HG02840 (cell line): ENCODE measurements at regions not wholly inside any gene's neighbourhood (a gene's known extent, or its start where the extent isn't known, plus 50 kb on each side); places are given as distances from the start of the nearest gene placed in this dataset.

Source experiments
- ATAC-seq: cut with Tn5 transposase; IDR thresholded peaks from one replicate; pipeline ENCODE4 v1.9.1; 2021; ENCODE audit warnings: mild to moderate bottlenecking, moderate library complexity, moderate number of reproducible peaks; ENCODE audit not compliant: unreplicated experiment, low FRiP score

DNA sequence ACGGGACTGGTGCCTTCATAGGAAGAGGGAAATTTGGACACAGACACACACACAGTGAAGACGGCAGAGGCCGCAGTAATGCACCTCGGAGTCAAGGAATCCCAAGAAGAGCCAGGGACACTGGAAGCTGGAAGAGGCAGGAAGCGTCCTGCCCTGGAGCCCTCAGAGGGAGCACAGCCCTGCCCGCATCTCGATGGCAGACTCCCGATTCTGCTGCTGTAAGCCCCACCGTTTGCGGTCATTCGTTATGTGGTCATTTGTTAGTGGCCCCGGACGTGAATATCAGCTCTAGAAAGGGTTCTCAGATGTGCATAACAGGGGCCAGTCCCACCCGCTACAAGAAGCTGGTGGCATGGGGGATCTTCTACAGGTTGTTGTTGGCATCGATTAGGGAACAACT lies 316.6 kb downstream of the FOXL1 start:
- ATAC-seq: no peak

DNA sequence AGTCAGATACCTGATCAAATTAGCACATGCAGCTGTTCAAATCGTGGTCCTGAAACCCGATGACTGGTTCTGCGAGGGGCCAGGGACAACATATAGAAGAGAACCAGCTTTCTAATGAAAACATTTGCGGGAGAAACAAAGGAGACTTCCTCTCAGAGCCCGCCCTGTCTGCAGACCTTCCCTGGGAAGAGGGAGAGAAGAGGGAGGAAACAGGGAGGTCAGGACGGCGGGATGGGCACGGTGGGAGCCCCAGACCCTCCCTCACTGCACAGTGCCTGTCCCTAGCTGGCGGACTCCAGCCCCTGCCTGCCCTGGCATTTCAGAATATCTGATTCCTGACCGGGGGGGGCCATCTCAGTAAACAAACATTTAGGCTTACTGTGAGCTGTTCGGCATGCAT lies 317.3 kb downstream of the FOXL1 start:
- ATAC-seq: no peak

DNA sequence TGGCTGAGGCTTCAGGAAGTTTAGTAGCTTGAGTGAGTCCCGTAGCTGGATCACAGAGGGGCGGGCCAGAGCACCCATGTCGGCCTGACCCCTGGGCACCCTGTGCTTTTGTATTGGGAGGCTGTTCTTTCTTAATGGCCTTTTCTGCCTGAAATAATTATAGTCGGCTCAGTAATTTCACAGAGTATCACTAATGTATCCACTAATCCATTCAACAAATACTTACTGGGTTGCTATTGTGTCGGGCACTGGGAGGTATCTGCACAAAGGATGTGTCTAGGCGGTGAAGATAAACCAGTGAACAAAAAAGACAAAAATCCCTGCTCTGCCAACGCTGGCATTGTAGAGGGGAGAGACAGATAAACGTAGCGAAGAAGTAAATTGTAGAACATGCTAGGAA lies 318.6 kb downstream of the FOXL1 start:
- no peak for ATAC-seq

DNA sequence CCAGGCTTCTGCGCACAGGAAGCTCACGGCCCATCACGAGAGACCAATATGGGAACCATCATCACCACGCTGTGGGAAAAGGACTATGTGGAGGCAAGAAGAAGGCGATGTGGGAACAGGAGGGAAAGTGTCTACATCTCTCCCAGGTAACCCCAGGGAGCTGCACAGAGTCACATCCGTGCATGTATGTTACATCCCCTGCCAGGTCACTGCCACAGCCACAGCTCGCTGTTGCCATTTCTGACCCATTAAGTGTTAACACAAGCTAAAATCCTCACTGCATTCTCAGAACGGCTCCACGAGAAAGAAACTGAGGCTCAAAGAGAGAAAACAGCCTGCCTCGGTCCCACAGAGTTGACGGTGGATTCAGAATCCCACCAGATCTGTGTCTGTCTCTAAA lies 319.1 kb downstream of the FOXL1 start:
- ATAC-seq: no peak

DNA sequence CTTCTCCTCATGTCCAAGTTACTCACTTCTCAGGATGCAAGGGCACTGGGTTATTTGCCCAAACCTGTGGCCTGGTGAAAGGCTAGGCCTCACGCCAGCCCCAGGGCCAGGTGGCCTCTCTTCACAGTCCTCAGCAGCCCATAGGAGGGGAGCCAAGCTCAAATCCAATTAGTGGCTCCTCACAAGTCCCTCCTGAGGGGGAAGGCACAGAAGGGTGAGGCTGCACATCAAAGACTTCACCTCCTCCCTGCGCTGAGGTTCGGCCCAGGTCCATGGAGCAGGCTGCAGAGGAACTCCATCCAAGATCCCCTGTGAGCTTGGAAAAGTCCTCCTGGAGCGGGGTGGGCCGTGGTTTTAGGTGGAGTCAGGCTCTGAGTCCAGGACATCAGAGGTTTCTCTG lies 320.0 kb downstream of the FOXL1 start:
- ATAC-seq: no peak

DNA sequence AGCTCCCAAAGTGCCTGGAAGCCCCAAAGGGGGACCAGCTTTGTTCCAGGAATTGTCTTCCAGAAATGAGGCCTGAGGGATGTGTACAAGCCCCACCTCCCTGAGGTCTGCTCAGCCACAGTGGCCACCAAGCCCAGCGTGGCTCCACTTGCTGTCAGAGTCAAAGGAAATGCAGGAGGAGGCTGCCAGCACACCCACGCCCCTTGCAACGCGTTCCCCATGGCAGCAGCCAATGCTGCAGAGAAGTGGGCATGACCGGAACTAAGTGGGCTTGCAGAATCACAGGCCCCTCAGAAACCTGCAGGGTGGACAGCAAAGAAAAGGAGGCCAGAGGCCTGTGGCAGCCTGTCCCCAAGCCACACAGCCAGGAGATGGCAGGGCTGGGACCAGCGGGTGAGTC lies 320.8 kb downstream of the FOXL1 start:
- ATAC-seq: no peak

DNA sequence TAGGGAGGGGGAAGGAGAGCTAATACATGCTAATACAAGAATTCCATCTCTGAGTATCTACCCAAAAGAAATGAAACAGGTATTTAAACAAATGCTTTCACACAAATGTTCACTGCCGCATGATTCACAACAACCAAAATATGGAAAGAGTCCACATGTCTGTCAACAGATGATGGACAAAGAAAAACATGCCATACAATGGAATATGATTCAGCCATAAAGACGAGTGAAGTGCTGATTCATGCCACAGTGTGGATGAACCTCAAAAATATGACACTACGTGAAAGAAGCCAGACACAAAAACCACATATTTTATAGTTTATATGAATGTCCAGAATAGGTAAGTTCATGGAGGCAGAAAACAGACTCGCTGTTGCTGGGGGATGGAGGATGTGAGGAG lies 321.4 kb downstream of the FOXL1 start:
- no peak for ATAC-seq

DNA sequence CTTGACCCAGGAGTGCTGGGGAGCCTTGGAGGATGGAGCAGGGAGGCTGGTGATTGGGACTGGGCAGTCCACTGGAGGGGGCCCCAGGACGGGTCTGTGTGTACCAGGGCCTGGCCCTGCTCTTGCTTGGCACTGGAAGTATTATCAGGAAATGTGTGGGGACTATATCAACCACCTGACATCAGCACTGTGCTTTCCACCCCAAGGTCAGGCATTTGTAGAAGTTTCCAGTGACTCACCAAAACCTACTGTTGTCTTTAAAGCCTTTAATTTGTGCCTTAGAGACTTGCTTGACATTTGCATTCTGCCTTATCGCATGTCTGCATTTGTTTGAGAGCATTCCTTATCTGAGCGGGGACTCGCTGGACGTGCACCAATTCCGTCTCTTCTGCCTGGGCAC lies 323.1 kb downstream of the FOXL1 start:
- no peak for ATAC-seq

DNA sequence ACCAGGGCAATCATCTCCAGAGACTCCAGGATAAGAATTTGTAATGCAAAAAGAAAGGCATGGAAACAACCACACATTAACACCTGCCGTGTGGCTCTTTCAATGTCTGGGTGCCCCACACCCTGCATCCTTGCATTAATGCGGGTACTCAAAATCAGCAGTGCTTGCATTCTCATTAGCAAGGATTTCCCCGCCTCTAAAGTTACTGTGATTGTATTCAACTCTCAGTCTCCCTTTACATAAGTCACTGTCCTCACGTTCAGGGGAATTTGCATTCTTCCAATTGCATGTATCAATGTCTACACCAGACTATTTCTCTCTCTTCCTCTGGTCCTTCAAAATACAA lies 324.3 kb downstream of the FOXL1 start:
- no peak for ATAC-seq

DNA sequence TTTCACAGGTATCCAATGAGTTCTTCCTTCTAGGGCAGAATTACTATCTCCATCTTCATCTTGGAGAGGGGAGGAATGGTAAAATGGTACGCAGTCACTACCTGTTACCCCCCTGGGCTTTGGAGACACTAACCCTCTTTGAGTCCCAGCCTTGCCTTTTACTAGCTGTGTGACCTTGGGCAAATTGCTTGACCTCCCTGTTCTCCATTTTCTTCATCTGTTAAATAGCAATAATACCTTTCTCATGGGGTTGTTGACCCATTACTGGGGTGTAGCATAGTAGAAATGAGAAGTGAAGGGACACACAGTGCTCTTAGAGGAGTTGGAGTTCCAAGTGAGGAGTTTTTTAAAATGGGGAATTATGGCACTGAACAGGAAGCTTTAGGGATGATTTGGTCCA lies 324.7 kb downstream of the FOXL1 start:
- no peak for ATAC-seq

DNA sequence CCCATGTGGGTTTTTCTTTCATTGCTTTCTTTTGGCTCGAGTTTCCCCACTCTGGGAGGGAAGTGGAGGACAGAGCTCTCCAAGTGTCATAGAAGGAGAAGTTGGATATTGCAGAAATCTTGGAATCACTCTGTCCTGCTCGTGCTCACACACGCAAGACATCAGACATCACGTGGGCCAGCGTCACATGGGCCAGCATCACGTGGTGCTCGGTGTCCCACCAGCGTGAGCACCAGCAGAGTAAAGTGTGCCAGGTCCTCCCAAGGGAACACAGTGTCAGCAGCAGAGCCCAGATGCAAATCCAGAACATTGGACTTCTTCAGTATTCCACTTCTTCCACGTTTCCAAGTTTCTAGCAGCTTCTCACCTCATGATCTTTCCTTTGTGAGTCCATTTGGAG lies 327.0 kb downstream of the FOXL1 start:
- no peak for ATAC-seq

DNA sequence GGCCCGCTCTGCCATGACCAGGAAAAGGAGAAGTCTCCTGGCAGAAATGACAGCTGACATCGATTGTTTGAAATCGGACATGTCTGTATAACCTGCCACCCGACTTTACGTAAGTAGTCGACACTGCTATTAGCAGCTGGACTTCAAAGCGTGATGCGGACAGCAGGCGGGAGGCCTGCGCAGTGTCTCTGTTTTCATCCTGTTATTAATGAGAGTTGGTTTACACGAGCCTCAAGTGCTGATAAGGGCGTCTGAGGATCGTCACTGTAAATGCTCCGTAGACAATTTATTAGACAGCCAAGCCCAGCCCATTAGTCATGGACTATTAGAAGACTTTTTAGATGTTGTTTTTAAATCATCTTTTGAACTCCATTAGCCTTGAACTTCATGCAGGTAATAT lies 328.3 kb downstream of the FOXL1 start:
- no peak for ATAC-seq

DNA sequence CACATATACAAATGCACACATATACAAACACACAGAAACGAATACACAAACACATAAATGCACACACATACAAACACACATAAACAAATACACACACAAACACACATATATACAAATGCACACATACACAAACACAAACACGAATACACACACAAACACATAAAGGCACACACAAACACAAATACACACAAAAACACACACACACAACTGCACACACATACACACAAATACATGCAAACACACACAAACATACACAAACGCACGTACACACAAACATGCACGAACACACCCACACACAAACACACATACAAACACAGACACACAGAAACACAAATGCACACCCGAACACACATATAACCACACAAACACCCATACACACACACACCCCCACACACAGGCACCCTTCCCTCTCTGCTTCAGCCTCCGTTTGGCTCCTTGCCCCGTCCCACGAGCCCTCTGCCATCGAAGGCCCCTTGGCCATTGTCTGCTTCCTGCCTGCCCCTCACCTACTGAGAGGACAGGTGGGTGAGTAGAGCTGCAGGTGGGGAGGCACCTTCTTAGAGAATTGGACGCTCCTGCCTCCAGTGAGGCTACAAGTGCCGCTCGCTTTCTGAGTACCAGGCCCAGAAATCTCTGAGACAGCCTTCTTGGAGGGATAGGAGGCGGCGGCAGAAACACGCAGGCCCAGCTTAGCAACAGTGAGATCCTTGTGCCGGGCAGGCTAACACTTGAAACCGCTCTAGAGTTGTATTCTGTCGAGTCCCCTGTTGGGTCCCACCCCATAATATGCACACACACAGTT lies 331.2 kb downstream of the FOXL1 start:
- ATAC-seq: no peak

DNA sequence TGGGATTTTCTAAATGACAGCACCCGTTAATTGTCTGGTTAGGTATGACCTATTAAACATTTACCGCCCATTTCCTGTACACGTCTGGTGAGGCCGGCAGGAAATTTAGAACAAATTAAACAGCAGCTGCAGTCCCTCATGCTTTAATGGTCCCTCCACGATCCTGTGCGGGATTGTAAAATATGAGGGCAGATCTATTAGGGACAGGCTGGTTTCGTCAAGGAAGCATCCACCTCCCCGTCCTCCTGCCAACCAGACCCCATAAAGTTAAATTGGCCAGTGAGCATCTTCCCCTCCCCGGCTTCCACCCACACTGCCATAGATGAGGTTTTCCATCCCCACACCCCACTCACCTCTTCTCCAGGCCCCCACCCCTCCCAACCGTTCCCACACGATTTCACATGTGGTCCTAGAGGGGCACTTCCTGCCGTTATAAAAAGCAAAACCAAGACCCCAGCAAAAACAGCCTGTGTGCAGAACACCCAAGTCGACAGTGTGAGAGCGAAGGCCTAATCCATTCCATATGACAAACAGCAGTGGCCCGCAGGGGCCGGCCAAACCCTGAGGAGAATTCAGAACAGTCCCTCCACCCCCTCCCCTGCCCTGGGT lies 331.9 kb downstream of the FOXL1 start:
- no peak for ATAC-seq

DNA sequence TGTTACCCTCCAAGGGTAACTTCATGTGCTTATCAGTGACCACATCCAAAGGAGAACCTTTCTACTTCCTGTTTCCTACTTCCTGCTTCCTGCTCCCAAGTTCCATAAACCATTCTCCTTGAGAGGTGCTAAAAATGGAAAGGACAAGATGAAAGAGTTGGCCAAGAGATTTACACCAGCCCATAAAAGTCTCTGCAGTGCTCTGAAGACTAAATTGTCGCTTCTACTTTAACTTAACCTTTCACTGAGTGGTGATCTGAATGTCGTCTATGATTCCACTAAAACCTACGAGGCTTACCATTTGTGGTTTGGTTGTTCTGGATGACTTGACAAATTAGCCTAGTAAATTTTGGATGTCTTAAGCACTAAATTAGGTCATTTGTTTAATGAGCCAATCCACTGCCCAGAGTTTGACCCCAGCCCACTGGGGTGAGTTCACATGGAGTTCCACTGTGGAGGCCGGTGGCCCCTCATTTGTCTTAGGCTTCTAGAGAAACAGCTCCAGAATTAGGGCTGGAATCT lies 333.1 kb downstream of the FOXL1 start:
- ATAC-seq: no peak

DNA sequence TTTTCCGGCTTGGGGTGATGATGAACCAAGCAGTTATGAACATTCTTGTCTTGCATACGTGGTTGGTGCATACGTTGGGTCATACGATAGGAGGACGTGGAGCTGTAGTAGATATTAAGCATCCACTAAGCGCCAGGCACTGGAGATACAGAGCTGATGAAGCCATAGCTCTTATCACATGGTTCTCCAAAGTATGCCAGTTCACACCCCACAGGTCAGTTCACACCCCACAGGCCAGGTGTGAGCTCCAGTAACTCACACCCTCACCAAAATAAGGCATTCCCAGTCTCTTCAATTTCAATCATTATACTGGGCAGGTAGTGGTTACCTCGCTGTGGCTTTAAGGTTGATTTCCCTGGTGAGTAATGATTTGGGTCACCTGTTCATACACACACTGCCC lies 335.5 kb downstream of the FOXL1 start:
- ATAC-seq: no peak

DNA sequence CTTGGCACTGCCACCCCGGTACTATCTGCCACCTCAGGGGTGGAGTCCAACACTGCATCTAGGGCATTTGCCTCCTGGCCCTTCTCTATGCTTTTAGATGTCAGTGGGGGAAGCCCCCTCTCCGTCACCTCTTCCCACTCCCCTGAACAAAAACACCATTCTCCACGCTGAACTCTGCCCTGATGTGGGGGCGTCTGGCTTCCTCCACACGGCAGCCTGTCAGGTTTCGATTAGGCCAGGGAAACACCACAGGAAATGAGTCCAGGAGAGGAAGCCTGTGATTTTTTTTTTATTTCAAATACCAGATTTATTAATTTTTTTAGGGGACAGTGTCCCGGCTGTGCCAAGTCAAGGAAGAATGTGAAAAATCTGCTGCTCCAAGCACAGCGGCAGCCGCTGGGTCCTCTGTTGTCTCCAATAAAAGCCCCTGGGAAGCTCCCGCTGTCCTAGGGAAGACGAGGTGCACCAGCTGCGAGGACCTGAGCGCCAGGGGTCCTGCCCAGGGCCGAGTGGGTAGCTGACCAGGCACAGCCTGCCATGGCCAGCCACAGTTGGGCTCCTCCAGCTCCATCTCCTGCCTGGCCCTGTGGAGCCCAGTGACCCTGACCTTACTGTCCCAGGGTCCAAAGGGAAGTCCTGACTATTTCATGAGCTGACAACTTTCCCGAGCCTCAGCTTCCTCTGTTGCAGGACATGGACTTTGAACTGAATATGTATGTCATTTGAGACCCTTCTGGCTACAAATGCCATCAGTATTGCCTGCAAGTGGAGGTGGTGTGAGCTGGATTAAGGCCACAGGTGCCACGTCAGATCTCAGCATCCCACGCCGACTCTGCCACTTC lies 336.7 kb downstream of the FOXL1 start:
- no peak for ATAC-seq

DNA sequence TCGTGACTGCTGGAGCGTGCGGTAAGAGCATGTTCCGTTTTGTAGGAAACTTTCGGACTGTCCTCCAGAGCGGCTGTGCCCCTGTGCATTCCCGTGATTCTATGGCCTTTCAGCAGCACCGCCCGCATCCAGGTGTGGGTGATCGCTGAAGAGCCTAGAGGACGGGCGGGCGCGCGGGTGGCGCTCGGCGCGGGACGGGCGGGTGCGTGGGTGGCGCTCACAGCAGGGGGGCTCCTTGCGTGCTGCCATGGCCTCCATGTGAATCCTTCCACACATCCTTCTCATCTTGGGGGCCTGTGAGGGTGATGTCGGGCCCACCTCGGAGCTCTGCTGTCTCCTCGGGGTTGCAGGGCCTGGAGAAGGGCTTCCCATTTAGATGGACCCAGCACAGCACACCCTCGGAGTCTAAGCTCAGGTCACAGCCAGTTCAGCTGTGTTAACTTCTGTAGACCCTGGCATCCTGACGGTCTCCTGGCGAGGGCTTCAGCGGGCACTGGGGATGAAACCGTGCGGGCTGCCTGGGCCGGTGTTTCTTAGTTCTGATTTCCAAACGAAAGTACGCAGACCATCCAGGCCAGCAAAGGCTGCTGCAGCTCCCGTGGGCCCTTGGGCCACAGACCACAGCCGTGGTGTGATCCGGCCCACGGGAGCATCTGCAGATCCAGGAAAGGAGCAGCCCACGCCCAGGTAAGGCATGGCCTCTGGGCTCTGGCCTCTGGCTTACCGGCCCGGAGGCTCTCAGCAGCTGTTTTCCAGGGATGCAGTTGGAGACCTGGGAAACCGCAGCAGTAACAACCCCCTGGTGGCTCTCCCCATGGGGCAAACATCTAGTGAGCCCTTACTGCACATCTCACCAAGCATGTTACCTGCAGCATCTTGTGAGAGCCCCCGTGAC lies 339.4 kb downstream of the FOXL1 start:
- ATAC-seq: no peak

DNA sequence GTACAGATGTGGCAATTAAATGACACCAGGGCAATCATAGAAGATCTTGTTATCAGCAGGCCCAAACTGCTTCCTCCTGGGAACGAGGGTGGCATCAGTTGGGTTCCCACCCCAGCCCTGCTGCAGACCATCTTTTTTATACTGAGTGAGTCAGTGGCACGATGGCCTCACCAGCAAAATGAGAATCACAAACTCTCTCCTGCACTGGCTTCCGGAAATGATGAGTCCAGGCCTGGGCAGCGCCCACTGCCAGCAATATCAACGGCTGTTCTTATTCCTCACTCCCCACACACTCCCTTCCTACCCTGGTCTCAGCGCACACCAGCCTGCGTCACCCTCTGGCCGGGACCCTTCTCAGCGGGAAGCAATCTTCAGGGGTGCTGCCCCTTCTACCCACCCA lies 340.3 kb downstream of the FOXL1 start:
- no peak for ATAC-seq

DNA sequence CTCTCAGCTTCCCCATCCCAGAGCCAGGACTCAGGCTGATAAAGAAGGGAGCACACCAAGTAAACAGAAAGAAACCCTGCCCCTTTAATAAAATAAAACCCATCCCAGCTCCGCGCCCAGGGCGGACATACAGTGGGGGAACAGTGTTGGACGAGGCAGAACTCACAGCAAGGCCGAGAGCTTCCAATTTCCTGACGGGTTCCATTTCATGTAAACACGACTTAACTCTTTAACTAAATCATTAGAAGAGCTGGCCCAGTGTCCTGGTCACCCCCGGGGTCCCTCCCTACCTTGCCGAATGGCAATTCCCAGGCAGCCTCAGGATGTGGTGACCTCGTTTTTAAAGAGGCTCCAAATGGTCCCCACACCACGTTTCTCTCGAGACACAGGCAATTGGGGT lies 340.7 kb downstream of the FOXL1 start:
- no peak for ATAC-seq
